ENCODE measurements at regions not wholly inside any gene's neighbourhood (a gene's known extent, or its start where the extent isn't known, plus 50 kb on each side); places are given as distances from the start of the nearest gene placed in this dataset.
"Not testable (repeated sequence)": the region's sequence is repeated elsewhere in the genome, so short reads cannot be mapped to it uniquely, and the experiment has no call there.

GRCh38 chr9:39567396-39567795, 211.9 kb downstream of the SPATA31A1 start:
- not testable (repeated sequence) for TF ChIP-seq JUNB (IDR thresholded peaks at IDR 0.05); CTCF (IDR thresholded peaks at IDR 0.05 in 2 of 3, conservative IDR thresholded peaks at IDR 0.05 in 1 of 3; ENCODE audit: control insufficient read depth in 2 of 3, extremely low read depth in 1 of 3, insufficient read depth in 1 of 3, low read depth in 3 of 3, low read length in 3 of 3); REST (IDR thresholded peaks at IDR 0.05; ENCODE audit: low read depth, low read length); SIX5 (IDR thresholded peaks at IDR 0.05; ENCODE audit: low read depth, low read length, severe bottlenecking); POLR2A (IDR thresholded peaks at IDR 0.05; ENCODE audit: low read depth, low read length); RAD21 (IDR thresholded peaks at IDR 0.05; ENCODE audit: insufficient read depth, low read depth, low read length); HDGF (IDR thresholded peaks at IDR 0.05); PBX3 (IDR thresholded peaks at IDR 0.05; ENCODE audit: insufficient replicate concordance, low read depth, low read length); WRNIP1 (IDR thresholded peaks at IDR 0.05; ENCODE audit: borderline replicate concordance, low read depth, low read length); KLF5 (IDR thresholded peaks at IDR 0.05; ENCODE audit: partially characterized antibody); TAF1 (IDR thresholded peaks at IDR 0.05; ENCODE audit: borderline replicate concordance, low read depth, low read length)

Data from GM12878 (cell line).